HFFc6 (cell line): ENCODE measurements at regions not wholly inside any gene's neighbourhood (a gene's known extent, or its start where the extent isn't known, plus 50 kb on each side); places are given as distances from the start of the nearest gene placed in this dataset.

Experiments
- DNase-seq: peaks from one replicate; pipeline ENCODE4 v3.0.0-alpha.2; 2018
- H3K27ac Mint-ChIP-seq: 2 replicates; pipeline ENCODE4 v1.8.0; 2020; ENCODE audit warnings: mild to moderate bottlenecking, mixed read lengths
- H3K27me3 Mint-ChIP-seq: 2 replicates; pipeline ENCODE4 v1.8.0; 2021; ENCODE audit warnings: mild to moderate bottlenecking, moderate library complexity, mixed read lengths; ENCODE audit not compliant: insufficient read depth
- H3K36me3 Mint-ChIP-seq: 2 replicates; pipeline ENCODE4 v1.8.0; 2021; ENCODE audit warnings: low read depth, mixed read lengths
- H3K4me1 Mint-ChIP-seq: 2 replicates; pipeline ENCODE4 v1.8.0; 2020; ENCODE audit warnings: low read depth, mixed read lengths
- H3K4me3 Mint-ChIP-seq: 2 replicates; pipeline ENCODE4 v1.8.0; 2020; ENCODE audit warnings: mild to moderate bottlenecking, moderate library complexity, mixed read lengths
- H3K9me3 Mint-ChIP-seq: 2 replicates; pipeline ENCODE4 v1.8.0; 2020; ENCODE audit warnings: mild to moderate bottlenecking, mixed read lengths
- CTCF ChIP-seq: fragments of 200-600 bp; sonication (generic); IDR thresholded peaks from 2 replicates; pipeline ENCODE4 v1.5.0; 2021; ENCODE audit warnings: antibody characterized with exemption, mild to moderate bottlenecking

- H3K36me3 Mint-ChIP-seq = no peaks in the 10 kb centered on the region
- no peak for DNase-seq
- TF ChIP-seq CTCF = no peak
- H3K27ac Mint-ChIP-seq = no peak overlapping the region
- H3K4me1 Mint-ChIP-seq = no peaks in the 10 kb centered on the region; the same call in 1 of the 2 replicates
- H3K9me3 Mint-ChIP-seq = 0 out of 2 replicates have a peak, but pooled peaks cover 5% of the 10 kb centered on the region
- peaks cover 11% of the 10 kb centered on the region for H3K27me3 Mint-ChIP-seq
- H3K4me3 Mint-ChIP-seq = no peak overlapping the region
Observed at GRCh38 chr16:17847234-17847795, 376.6 kb upstream of the XYLT1 start.

GRCh38 chr16:17846030-17846429, 375.3 kb upstream of the XYLT1 start:
- no peak overlapping the region for H3K27ac Mint-ChIP-seq
- no peaks in the 10 kb centered on the region for H3K36me3 Mint-ChIP-seq
- peaks cover 10% of the 10 kb centered on the region; the same call in 1 of the 2 replicates for H3K9me3 Mint-ChIP-seq
- peaks cover 11% of the 10 kb centered on the region for H3K27me3 Mint-ChIP-seq
- no peak for TF ChIP-seq CTCF
- no peak for DNase-seq
- peaks cover 6% of the 10 kb centered on the region; the same call in 1 of the 2 replicates for H3K4me1 Mint-ChIP-seq
- no peak overlapping the region for H3K4me3 Mint-ChIP-seq

GRCh38 chr16:17845031-17845430, 374.3 kb upstream of the XYLT1 start:
- Mint-ChIP-seq H3K36me3 (no peaks in the 10 kb centered on the region; the same call in 1 of the 2 replicates), H3K27ac (peak overlapping the region; percentile 12; the same call in 1 of the 2 replicates), H3K4me1 (peaks cover 15% of the 10 kb centered on the region; the same call in 1 of the 2 replicates), H3K9me3 (peaks cover 15% of the 10 kb centered on the region; the same call in 1 of the 2 replicates), H3K27me3 (peaks cover 8% of the 10 kb centered on the region), H3K4me3 (peak overlapping the region; percentile 34; the same call in 1 of the 2 replicates)
- no peak for DNase-seq
- TF ChIP-seq CTCF = no peak

- no peak for DNase-seq
- no peak overlapping the region for H3K27ac Mint-ChIP-seq
Observed at GRCh38 chr16:17843905-17844304, 373.1 kb upstream of the XYLT1 start.

GRCh38 chr16:17839907-17840306, 369.1 kb upstream of the XYLT1 start:
- no peak overlapping the region for H3K4me3 Mint-ChIP-seq
- H3K27ac Mint-ChIP-seq = no peak overlapping the region
- TF ChIP-seq CTCF = no peak
- no peak for DNase-seq
- H3K27me3 Mint-ChIP-seq = peaks cover 1% of the 10 kb centered on the region; the same call in 1 of the 2 replicates
- no peaks in the 10 kb centered on the region; the same call in 1 of the 2 replicates for H3K36me3 Mint-ChIP-seq
- H3K4me1 Mint-ChIP-seq = peaks cover 30% of the 10 kb centered on the region; the same call in 1 of the 2 replicates
- H3K9me3 Mint-ChIP-seq = peaks cover 12% of the 10 kb centered on the region; the same call in 1 of the 2 replicates

More at GRCh38 chr16:17843905-17844304, 373.1 kb upstream of the XYLT1 start:
- Mint-ChIP-seq H3K9me3 (peaks cover 15% of the 10 kb centered on the region; the same call in 1 of the 2 replicates), H3K4me1 (peaks cover 26% of the 10 kb centered on the region; the same call in 1 of the 2 replicates), H3K4me3 (no peak overlapping the region), H3K27me3 (peaks cover 8% of the 10 kb centered on the region), H3K36me3 (no peaks in the 10 kb centered on the region; the same call in 1 of the 2 replicates)
- no peak for TF ChIP-seq CTCF
